ENCODE measurements at regions not wholly inside any gene's neighbourhood (a gene's known extent, or its start where the extent isn't known, plus 50 kb on each side); places are given as distances from the start of the nearest gene placed in this dataset.

DNA sequence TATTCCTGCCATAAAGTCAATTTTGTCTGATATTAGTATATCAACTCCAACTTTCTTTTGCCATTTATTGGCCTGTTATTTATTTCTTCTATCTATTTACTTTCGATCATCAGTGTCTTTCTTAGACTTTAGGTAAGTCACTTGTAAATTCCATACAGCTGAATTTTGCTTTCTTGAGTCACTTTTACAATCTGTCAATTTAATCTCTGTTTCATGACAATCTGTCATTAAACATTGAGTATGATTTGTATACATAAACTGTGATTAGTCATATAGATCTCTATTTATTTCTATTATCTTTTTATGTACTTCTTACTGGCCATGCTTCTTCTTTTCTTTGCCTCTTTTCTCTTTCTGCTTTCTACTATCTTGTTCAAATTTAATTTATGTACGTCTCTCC lies 160.1 kb downstream of the TMA16 start:
- ChIA-PET CTCF (interaction anchor here (1.1 kb wide), 1 partner anchor 20 kb away, joined by 3 read pairs; no protein-coding TSS in a partner anchor), POLR2A (no interaction called here)
- no peak for DNase-seq (ENCODE audit: low read depth)
- Histone ChIP-seq H3K4me3 (ENCODE audit: low read depth, low read length) (no peak overlapping the region), H3K36me3 (ENCODE audit: control insufficient read depth, insufficient read depth, low read length) (no peaks in the 10 kb centered on the region), H3K27me3 (ENCODE audit: control insufficient read depth, insufficient read depth, low read length) (no peaks in the 10 kb centered on the region)
- TF ChIP-seq, protein P1, sequence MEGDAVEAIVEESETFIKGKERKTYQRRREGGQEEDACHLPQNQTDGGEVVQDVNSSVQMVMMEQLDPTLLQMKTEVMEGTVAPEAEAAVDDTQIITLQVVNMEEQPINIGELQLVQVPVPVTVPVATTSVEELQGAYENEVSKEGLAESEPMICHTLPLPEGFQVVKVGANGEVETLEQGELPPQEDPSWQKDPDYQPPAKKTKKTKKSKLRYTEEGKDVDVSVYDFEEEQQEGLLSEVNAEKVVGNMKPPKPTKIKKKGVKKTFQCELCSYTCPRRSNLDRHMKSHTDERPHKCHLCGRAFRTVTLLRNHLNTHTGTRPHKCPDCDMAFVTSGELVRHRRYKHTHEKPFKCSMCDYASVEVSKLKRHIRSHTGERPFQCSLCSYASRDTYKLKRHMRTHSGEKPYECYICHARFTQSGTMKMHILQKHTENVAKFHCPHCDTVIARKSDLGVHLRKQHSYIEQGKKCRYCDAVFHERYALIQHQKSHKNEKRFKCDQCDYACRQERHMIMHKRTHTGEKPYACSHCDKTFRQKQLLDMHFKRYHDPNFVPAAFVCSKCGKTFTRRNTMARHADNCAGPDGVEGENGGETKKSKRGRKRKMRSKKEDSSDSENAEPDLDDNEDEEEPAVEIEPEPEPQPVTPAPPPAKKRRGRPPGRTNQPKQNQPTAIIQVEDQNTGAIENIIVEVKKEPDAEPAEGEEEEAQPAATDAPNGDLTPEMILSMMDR (IDR thresholded peaks at IDR 0.05; ENCODE audit: insufficient read depth, low read depth, low read length), result no peak

DNA sequence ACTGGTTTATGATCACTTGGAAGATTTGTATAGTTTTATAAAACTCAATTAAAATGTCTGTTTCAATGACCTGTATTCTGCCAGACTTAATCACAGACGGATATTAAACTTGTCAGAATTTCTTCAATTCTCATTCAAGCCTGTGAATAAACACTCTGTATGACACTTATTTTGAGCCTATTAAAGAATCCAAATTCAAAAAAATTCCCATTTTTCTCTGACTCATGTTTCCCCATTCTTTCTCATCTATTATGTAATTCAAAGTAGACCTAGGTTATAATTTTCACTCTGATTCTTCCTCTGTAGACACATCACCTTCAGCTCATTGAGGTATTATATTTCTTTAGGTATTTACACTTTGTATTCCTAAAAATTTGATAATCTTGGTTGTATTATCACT lies 166.1 kb downstream of the TMA16 start:
- no peaks in the 10 kb centered on the region for H3K36me3 ChIP-seq (ENCODE audit: control insufficient read depth, insufficient read depth, low read length)
- no peaks in the 10 kb centered on the region for H3K27me3 ChIP-seq (ENCODE audit: control insufficient read depth, insufficient read depth, low read length)
- DNase-seq (ENCODE audit: low read depth), result no peak
- CTCF ChIA-PET, result no interaction called here
- POLR2A ChIA-PET, result no interaction called here
- no peak overlapping the region for H3K4me3 ChIP-seq (ENCODE audit: low read depth, low read length)
- TF ChIP-seq, protein P1 (IDR thresholded peaks at IDR 0.05; ENCODE audit: insufficient read depth, low read depth, low read length), result no peak

DNA sequence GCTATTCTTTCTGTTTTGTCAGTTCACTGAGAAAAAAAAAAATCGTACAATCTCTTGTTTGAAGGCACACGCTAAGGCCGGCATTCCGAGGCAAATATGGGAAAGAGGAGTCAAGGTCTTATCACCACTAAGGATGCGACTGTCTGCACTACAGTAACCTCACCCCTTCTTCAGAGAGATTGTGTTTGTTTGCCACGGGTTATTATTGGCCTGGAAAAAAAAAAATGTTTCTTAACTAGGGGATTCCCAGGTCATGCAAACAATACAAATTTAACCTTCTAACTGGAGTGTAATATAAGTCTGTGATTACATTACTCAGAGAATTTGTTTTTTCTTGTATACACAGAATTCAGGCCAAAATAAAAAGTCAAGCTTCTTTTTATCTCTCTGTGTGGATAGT lies 168.3 kb downstream of the TMA16 start:
- ChIA-PET CTCF (no interaction called here), POLR2A (no interaction called here)
- no peak for DNase-seq (ENCODE audit: low read depth)
- TF ChIP-seq, protein P1 (IDR thresholded peaks at IDR 0.05; ENCODE audit: insufficient read depth, low read depth, low read length), result no peak
- H3K36me3 ChIP-seq (ENCODE audit: control insufficient read depth, insufficient read depth, low read length), result no peaks in the 10 kb centered on the region
- H3K27me3 ChIP-seq (ENCODE audit: control insufficient read depth, insufficient read depth, low read length), result no peaks in the 10 kb centered on the region
- no peak overlapping the region for H3K4me3 ChIP-seq (ENCODE audit: low read depth, low read length)

DNA sequence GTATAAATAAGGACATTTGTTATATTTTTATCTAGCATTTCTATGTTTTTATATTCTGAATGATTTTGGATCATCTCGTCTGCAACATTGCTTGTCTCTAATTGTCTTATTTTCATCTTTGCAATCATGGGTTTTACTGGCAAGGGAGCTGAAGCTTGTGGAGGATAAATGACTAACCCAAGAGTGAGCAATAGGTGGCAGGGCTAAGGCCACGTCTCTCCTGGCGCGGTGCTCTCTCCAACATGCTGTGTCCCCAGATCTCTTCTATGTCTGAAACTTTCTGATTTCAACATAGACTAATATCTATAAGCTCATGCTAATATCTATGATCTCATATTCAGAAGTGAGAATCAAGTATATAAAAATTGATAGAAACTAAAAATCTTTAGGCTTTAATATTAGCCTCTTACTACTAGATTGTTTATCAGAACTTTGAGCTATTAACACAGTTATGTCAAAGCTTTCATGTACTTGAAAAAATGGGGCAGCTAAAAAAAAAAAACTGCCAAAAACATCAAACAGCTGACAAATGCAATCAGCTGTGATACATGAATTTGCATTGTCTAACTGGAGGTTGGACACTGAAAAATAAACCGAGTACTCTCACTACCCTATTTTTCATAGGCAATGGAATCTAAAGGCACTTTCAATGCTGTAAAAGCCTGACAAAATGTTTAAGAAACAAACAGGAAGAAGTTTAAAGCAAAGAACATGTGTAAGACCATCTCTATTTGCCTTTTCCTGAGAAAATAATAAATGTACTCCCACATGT lies 169.2 kb downstream of the TMA16 start:
- DNase-seq (ENCODE audit: low read depth), result no peak
- no peak overlapping the region for H3K4me3 ChIP-seq (ENCODE audit: low read depth, low read length)
- H3K27me3 ChIP-seq (ENCODE audit: control insufficient read depth, insufficient read depth, low read length), result no peaks in the 10 kb centered on the region
- CTCF ChIA-PET, result no interaction called here
- H3K36me3 ChIP-seq (ENCODE audit: control insufficient read depth, insufficient read depth, low read length), result no peaks in the 10 kb centered on the region
- TF ChIP-seq, protein P1 (IDR thresholded peaks at IDR 0.05; ENCODE audit: insufficient read depth, low read depth, low read length), result no peak
- POLR2A ChIA-PET, result no interaction called here

DNA sequence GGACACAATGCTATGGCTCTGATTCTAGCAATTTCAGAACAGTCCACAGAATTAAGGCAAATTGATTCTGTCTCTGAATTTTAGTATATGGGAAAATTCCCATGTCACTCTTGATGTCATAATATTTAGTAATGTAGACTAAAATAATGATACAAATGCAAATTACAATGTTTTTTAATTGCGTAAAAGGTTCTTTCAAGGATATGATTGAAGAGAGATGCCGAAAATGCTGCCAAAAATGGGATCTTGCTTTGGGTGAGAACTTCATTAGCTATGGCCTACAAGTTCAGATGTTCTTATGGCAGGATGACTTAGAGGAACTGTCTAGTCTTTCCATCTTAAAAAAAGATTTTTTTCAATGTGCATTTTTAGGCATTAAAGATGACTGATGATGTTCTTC lies 170.6 kb downstream of the TMA16 start:
- Histone ChIP-seq H3K4me3 (ENCODE audit: low read depth, low read length) (no peak overlapping the region), H3K27me3 (ENCODE audit: control insufficient read depth, insufficient read depth, low read length) (no peaks in the 10 kb centered on the region), H3K36me3 (ENCODE audit: control insufficient read depth, insufficient read depth, low read length) (no peaks in the 10 kb centered on the region)
- CTCF ChIA-PET, result no interaction called here
- no peak for DNase-seq (ENCODE audit: low read depth)
- POLR2A ChIA-PET, result no interaction called here
- TF ChIP-seq, protein P1 (IDR thresholded peaks at IDR 0.05; ENCODE audit: insufficient read depth, low read depth, low read length), result no peak

All from BJ (cell line).